ENCODE measurements at regions not wholly inside any gene's neighbourhood (a gene's known extent, or its start where the extent isn't known, plus 50 kb on each side); places are given as distances from the start of the nearest gene placed in this dataset.

GRCh38 chrX:128310912-128311311, 258.7 kb upstream of the ACTRT1 start:
- no peak for DNase-seq (ENCODE audit: low read depth)

DNA sequence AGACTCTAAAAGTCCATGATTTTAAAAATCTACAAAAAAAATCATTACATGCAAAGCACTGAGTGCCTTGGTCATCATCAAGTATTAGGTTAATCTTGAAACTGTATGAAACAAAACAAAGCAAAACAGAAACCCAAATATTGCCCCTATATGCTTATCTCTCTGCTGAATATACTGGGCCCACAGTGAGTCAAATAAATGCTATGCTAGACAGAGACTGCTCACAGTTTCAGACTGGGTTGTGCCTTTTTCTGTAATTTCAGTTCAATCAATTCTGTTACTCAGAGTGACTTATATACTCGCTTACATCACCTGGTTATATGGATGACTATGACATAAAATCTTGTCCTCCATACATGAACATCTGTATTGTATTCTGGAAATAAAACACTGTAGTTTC, 257.1 kb upstream of the ACTRT1 start:
- no peak for DNase-seq (ENCODE audit: low read depth)

DNA sequence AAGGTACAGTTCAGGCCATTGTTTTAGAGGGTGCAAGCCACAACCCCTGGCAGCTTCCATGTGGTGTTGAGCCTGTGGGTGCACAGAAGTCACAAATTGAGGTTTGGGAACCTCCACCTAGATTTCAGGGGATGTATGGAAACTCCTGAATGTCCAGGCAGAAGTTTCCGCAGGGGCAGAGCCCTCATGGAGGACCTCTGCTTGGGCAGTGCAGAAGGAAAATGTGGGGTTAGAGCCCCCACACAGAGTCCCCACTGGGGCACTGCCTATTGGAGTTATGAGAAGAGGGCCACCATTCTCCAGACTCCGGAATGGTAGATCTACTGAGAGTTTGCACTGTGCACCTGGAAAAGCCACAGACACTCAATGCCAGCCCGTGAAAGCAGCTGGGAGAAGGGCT, 242.0 kb upstream of the ACTRT1 start:
- no peak for DNase-seq (ENCODE audit: low read depth)

DNA sequence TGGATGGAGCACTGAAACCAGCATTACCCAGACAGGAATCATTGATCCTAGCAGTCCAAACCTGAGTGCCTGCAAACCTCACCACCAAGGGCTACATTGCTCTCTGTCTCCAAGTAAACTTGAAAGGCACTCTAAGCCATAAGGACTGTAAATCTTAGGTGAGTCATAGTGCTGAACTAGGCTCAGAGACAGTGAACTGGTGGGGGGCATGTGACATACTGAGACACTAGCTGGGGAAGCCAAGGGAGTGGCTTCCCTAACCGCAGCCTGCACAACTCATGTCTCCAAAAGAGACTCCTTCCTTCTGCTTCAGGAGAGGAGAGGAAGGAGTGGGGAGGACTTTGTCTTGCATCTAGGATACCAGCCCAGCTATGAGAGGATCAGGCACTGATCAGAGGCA, 235.5 kb upstream of the ACTRT1 start:
- no peak for DNase-seq (ENCODE audit: low read depth)

DNA sequence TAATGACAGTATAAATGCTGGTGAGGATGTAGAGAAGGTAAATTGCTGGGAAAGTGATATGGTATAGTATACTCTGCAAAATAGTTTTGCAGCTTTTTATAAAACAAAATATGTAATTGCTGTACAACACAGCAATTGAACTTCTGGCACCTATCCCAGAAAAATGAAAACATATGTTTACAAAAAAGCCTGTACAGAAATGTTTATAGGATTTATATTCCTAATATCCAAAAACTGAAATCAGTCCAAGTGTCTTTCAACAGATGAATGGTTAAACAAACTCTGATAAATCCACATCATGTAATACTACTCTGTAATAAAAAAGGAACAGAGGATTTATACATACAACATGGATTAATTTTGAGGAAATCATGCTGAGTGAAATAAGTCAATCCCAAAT, 198.4 kb upstream of the ACTRT1 start:
- DNase-seq (ENCODE audit: low read depth): no peak

DNA sequence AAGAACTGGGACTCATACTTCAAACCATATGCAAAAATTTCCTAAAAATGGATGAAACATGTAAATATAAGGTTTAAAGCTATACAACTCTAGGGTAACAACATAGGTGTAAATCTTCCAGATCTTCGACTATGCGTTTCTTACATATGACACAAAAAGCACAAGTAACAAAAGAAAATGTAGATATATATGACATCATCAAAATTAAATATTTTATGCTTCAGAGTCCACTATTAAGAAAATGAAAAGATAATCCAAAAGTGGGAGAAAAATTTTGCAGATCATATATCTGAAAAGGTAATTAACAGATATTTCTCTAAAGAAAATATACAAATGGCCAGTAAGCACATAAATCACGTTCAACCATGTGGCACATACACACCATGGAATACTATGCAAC, 164.2 kb upstream of the ACTRT1 start:
- no peak for DNase-seq (ENCODE audit: low read depth)

GRCh38 chrX:128165884-128166408, 113.7 kb upstream of the ACTRT1 start:
- no peak for DNase-seq (ENCODE audit: low read depth)

GRCh38 chrX:128156204-128156603, 104.0 kb upstream of the ACTRT1 start:
- DNase-seq (ENCODE audit: low read depth): no peak

DNA sequence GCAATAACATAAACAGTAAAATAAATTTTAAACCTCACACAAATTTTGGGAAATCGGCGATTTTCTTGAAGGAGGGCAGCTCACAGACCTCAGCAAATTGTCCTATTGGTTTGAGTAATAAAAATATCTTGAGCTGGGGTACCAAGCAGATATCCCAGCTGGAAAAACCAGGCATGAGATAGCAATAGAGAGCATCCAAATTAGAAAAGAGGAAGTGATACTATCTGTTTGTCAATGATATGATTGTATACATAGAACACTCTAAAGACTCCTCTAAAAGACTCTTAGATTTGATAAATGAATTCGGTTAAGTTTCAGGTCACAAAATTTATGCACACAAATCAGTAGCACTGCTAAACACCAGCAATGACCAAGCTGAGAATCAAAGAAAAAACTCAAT, 90.5 kb upstream of the ACTRT1 start:
- DNase-seq (ENCODE audit: low read depth): no peak

- no peak for DNase-seq (ENCODE audit: low read depth)
Measured at GRCh38 chrX:128106630-128107029, 54.4 kb upstream of the ACTRT1 start.

DNA sequence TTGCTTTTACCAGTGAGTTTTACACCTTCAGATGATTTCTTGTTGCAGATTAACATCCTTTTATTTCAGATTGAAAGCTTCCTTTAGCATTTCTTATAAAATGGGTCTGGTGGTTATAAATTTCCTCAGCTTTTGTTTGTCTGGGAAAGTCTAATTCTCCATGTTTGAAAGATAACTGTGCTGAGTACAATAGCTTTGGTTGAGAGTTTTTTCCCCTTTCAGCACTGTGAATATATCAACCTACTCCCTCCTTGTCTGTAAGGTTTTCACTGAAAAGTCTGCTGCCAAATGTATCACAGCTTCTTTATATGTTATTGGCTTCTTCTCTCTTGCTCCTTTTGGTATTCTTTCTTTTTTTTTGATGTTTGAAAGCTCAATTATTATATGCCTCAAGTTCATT, 53.5 kb upstream of the ACTRT1 start:
- DNase-seq (ENCODE audit: low read depth): no peak
